ENCODE measurements at regions not wholly inside any gene's neighbourhood (a gene's known extent, or its start where the extent isn't known, plus 50 kb on each side); places are given as distances from the start of the nearest gene placed in this dataset.

GRCh38 chr1:60569189-60569588, 495.6 kb upstream of the C1orf87 start:
- Histone ChIP-seq H4K20me1 (ENCODE audit: insufficient read depth) (no peaks in the 10 kb centered on the region), H2AFZ (ENCODE audit: low read depth, low read length) (no peak overlapping the region), H3K27ac (ENCODE audit: low read length) (no peak overlapping the region), H3K36me3 (ENCODE audit: insufficient read depth, low read length) (no peaks in the 10 kb centered on the region), H3F3A (ENCODE audit: insufficient read depth, low read length, poor library complexity, severe bottlenecking) (no peaks in the 10 kb centered on the region), H3K9ac (ENCODE audit: low read length) (no peak overlapping the region), H3K9me2 (ENCODE audit: insufficient read depth, low read length) (no peaks in the 10 kb centered on the region), H3K27me3 (ENCODE audit: insufficient read depth, low read depth, low read length) (no peaks in the 10 kb centered on the region), H3K4me2 (ENCODE audit: low read length) (no peak overlapping the region), H3K4me3 (ENCODE audit: low read length) (no peak overlapping the region), H3K79me2 (replicated peaks; ENCODE audit: insufficient read depth, low read length) (no peaks in the 10 kb centered on the region), H3K9me3 (ENCODE audit: low read length) (no peaks in the 10 kb centered on the region)
- TF ChIP-seq, protein P1, sequence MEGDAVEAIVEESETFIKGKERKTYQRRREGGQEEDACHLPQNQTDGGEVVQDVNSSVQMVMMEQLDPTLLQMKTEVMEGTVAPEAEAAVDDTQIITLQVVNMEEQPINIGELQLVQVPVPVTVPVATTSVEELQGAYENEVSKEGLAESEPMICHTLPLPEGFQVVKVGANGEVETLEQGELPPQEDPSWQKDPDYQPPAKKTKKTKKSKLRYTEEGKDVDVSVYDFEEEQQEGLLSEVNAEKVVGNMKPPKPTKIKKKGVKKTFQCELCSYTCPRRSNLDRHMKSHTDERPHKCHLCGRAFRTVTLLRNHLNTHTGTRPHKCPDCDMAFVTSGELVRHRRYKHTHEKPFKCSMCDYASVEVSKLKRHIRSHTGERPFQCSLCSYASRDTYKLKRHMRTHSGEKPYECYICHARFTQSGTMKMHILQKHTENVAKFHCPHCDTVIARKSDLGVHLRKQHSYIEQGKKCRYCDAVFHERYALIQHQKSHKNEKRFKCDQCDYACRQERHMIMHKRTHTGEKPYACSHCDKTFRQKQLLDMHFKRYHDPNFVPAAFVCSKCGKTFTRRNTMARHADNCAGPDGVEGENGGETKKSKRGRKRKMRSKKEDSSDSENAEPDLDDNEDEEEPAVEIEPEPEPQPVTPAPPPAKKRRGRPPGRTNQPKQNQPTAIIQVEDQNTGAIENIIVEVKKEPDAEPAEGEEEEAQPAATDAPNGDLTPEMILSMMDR (IDR thresholded peaks at IDR 0.05; ENCODE audit: poor library complexity, severe bottlenecking), result no peak
- TF ChIP-seq RAD21 (conservative IDR thresholded peaks at IDR 0.05) (no peak), POLR2AphosphoS5 (IDR thresholded peaks at IDR 0.05) (no peak), MXI1 (conservative IDR thresholded peaks at IDR 0.05; ENCODE audit: poor library complexity, severe bottlenecking) (no peak), TAF1 (IDR thresholded peaks at IDR 0.05; ENCODE audit: low read depth) (no peak), EP300 (conservative IDR thresholded peaks at IDR 0.05; ENCODE audit: poor library complexity, severe bottlenecking) (no peak), SMC3 (conservative IDR thresholded peaks at IDR 0.05; ENCODE audit: poor library complexity) (no peak), EZH2 (IDR thresholded peaks at IDR 0.05; ENCODE audit: borderline replicate concordance, insufficient read depth, low read length, poor library complexity, severe bottlenecking) (no peak)
- TF ChIP-seq, protein P2, sequence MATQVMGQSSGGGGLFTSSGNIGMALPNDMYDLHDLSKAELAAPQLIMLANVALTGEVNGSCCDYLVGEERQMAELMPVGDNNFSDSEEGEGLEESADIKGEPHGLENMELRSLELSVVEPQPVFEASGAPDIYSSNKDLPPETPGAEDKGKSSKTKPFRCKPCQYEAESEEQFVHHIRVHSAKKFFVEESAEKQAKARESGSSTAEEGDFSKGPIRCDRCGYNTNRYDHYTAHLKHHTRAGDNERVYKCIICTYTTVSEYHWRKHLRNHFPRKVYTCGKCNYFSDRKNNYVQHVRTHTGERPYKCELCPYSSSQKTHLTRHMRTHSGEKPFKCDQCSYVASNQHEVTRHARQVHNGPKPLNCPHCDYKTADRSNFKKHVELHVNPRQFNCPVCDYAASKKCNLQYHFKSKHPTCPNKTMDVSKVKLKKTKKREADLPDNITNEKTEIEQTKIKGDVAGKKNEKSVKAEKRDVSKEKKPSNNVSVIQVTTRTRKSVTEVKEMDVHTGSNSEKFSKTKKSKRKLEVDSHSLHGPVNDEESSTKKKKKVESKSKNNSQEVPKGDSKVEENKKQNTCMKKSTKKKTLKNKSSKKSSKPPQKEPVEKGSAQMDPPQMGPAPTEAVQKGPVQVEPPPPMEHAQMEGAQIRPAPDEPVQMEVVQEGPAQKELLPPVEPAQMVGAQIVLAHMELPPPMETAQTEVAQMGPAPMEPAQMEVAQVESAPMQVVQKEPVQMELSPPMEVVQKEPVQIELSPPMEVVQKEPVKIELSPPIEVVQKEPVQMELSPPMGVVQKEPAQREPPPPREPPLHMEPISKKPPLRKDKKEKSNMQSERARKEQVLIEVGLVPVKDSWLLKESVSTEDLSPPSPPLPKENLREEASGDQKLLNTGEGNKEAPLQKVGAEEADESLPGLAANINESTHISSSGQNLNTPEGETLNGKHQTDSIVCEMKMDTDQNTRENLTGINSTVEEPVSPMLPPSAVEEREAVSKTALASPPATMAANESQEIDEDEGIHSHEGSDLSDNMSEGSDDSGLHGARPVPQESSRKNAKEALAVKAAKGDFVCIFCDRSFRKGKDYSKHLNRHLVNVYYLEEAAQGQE (IDR thresholded peaks at IDR 0.05; ENCODE audit: borderline replicate concordance), result no peak

GRCh38 chr1:60567256-60567655, 493.7 kb upstream of the C1orf87 start:
- H3K36me3 ChIP-seq (ENCODE audit: insufficient read depth, low read length), result no peaks in the 10 kb centered on the region
- H3K9me2 ChIP-seq (ENCODE audit: insufficient read depth, low read length), result no peaks in the 10 kb centered on the region
- H3K4me2 ChIP-seq (ENCODE audit: low read length), result no peak overlapping the region
- no peaks in the 10 kb centered on the region for H3K79me2 ChIP-seq (replicated peaks; ENCODE audit: insufficient read depth, low read length)
- H4K20me1 ChIP-seq (ENCODE audit: insufficient read depth), result no peaks in the 10 kb centered on the region
- H3K9ac ChIP-seq (ENCODE audit: low read length), result no peak overlapping the region
- H2AFZ ChIP-seq (ENCODE audit: low read depth, low read length), result no peak overlapping the region
- TF ChIP-seq EP300 (conservative IDR thresholded peaks at IDR 0.05; ENCODE audit: poor library complexity, severe bottlenecking) (no peak), TAF1 (IDR thresholded peaks at IDR 0.05; ENCODE audit: low read depth) (no peak), POLR2AphosphoS5 (IDR thresholded peaks at IDR 0.05) (no peak), EZH2 (IDR thresholded peaks at IDR 0.05; ENCODE audit: borderline replicate concordance, insufficient read depth, low read length, poor library complexity, severe bottlenecking) (no peak), SMC3 (conservative IDR thresholded peaks at IDR 0.05; ENCODE audit: poor library complexity) (no peak), RAD21 (conservative IDR thresholded peaks at IDR 0.05) (no peak), MXI1 (conservative IDR thresholded peaks at IDR 0.05; ENCODE audit: poor library complexity, severe bottlenecking) (no peak)
- TF ChIP-seq, protein P1 (IDR thresholded peaks at IDR 0.05; ENCODE audit: poor library complexity, severe bottlenecking), result no peak
- TF ChIP-seq, protein P2 (IDR thresholded peaks at IDR 0.05; ENCODE audit: borderline replicate concordance), result no peak
- H3K27ac ChIP-seq (ENCODE audit: low read length), result no peak overlapping the region
- no peaks in the 10 kb centered on the region for H3F3A ChIP-seq (ENCODE audit: insufficient read depth, low read length, poor library complexity, severe bottlenecking)
- no peak overlapping the region for H3K4me3 ChIP-seq (ENCODE audit: low read length)
- H3K27me3 ChIP-seq (ENCODE audit: insufficient read depth, low read depth, low read length), result no peaks in the 10 kb centered on the region
- no peaks in the 10 kb centered on the region for H3K9me3 ChIP-seq (ENCODE audit: low read length)
